ENCODE measurements at regions not wholly inside any gene's neighbourhood (a gene's known extent, or its start where the extent isn't known, plus 50 kb on each side); places are given as distances from the start of the nearest gene placed in this dataset.
A peak's percentile ranks its signal among the peaks of the same experiment; 100 is the strongest.

DNA sequence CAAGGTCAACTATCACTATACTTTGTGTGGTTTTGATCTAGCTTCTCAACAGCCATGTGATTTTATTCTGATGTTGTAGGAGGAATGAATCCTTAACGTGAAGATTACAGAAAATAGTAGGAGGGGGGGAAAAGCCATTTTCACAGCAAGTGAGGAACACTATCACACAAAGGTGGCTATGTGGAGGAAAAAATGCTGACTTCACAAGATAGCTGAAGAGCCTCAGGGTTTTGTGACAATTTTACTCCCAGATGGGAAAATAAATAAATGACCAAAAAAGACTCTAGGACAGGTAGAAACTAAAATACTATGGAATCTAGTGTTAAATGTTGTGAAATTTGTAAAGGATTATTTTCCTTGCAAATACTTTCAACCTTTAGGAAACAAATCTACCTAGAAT lies 281.0 kb downstream of the ADRA2A start:
- no peak for DNase-seq

DNA sequence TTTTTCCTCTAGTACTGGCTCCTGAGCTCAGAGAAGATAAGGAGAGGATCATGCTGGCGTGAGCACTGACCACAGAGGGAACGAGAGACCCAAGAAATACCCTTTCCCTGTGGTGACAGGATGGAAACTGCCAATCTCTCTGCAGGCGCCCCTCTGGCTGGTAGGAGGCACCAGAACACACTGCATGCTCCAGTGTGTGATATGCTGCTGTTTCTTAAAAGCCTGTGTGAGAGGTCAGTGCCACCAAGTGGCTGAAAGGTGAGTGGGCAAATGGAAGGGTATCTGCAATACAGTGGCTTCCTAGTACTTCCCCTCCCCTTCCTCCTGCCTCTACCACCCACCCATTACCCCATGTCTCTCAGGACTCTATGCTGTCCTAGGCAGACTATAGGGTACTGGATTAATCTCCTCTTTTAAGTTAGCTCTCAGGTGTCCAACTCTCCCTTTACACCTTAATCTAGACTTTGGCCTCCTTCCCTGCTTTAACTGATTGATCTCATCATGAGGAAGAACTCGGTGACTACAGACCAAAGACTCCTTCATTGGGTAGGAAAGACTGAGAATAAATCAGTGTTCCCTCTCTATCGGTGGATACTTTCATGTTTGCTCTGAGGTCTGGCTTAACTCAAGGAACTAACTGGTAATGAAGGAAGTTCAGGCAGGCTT lies 283.6 kb downstream of the ADRA2A start:
- DNase-seq: peak in 1 of 2 donors; percentile 1

DNA sequence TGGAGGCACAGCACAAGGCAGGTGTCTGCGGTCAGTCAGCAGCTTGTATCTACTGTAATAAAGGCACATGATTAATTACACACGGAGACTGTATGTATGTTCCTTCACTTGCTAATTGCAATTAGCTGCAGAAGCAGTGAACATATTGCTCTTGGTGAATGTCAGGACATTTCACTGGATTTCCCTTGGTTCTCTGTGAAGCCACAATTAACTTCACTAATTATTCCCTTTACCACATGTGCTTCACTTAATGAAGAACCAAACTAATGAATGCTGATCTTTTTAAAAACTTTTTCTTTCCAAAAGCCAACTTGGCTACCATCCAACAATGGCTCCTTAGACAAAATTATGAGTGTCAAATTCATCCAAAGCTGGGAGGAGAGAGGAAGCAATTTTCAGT lies 290.7 kb downstream of the ADRA2A start:
- DNase-seq: no peak

DNA sequence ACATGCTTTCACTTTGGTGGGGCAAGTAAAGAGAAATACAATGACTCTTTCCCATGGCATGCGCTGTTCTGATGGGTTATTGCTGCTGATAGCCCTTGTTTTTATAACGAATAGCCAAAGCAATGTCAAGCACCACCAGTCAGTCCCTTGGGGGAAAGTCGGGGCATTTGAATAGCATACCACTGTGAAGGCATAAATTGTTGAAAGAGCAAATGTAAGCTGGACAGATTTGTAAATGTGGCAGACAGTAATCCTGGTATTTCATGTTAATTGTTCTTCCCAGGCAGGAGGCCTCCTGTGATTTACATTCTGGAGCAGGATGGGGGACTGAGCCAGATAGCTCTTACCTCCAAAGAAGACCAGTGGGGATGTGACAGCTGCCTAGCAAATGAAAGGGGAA lies 293.3 kb downstream of the ADRA2A start:
- DNase-seq: no peak

DNA sequence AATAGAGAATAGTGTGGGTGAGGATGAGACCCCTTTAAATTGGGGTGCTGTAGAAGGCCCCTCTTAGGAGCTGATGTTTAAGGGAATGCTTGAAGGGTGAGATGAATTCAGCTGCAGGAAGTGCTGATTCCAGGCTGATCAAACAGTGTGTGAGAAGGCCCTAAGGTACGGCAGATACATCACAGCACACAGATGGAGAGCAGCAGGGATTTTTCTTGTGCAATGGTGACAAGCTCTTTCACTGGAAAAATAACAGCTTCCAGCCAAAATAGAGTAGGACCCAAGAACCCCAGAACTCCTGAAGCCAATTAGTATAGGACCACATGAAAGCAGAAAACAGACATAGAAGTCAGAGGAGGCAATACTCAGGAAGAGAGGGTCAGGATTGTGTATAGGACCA lies 296.9 kb downstream of the ADRA2A start:
- no peak for DNase-seq

DNA sequence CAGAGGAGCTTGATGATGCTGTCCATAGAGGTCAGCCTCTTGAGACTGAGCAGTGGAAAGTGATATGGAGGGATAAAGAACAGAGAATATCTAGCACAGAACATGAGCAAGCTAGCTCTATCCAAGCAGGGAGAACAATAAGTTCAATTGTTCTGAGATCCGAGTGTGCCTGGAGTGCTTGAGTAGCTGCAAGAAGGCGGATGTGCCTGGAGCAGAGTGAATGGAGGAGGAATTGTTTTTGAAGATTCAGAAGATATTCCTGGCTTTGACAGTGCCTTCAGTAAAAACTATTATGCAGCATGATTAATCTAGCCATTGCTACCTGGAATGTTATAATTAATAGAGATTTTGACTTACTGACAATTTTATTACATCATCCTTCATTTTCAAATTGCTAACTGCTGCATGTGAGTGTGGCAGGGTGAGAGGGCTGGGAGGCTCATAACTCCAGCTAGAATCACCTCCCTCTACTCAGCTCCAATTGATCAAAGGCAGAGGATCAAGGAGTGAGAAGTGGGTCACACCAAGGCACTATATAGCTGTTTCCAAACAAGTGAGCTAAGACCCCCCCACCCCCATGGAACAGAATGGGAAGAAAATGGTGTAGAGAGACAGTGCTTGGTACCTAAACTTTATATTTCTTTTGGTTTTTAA lies 302.8 kb downstream of the ADRA2A start:
- no peak for DNase-seq

DNA sequence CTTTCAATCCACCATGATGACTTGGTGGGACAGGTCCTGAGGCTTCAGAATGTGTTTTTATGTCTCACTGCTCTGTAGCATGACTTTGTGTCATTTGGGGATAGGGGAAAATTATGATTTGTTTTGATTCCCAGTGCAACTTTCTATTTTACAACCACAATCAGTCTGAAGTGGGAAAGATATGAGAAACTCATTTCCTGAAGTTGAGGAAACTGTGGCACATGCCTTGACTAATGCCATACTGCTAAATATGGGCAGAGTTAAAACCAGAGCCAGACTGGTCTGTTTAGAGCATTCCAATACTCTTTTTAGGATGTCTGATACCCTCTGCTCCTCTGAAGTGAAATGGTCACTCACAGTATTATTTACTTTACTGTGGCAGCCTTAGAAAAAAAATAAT lies 307.7 kb downstream of the ADRA2A start:
- no peak for DNase-seq

DNA sequence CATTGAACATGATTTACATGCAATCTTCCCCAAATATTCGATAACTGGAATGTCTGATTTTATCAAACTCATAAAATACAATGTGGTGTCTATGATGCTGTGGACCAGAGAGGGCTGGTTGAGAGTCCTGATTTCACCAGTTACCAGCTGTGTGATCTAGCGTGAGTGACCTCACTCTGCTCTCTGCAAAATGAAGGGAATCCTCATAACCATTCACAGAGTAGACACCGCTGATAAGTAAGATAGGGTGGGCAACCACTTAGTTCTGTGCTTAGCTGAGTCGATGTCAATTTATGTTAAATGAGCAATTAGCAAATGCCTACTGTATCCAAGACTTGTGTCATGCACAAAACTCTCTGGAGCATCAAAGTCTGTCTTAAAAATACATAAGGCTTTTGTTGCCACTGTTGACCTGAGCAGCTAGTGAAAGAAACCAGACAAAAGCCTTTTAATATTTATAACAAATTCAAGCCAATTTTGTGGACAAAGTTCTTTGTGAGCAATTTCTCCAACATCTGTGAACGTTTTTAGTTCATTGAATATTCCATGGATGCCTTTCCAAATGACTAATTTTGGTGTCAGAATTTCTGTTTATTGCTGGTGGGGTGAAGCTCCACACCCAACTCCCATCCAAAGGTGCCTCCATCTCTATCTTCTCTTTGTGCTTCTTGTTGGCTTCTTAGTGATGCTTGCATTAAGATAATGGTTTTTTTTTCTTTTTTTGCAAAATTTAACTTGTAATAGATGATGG lies 314.2 kb downstream of the ADRA2A start:
- no peak for DNase-seq

DNA sequence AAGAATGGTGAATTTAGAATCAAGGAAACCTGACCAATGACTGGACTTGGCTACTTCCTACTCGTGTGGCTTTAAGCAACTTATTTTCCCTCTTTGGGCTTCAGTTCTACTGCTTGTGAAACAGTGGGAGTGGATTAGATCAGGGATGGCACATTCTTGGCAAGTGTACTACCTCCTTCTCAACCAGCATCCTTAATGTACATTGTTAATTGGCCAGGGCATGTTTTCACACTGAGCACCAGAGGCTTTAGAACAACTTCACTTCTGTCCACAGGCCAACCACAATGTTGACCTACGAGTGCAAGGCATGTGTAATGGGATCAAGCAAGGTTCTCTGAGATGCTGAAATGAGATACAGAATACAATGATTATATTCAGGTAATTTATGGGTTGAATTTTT lies 315.3 kb downstream of the ADRA2A start:
- no peak for DNase-seq

DNA sequence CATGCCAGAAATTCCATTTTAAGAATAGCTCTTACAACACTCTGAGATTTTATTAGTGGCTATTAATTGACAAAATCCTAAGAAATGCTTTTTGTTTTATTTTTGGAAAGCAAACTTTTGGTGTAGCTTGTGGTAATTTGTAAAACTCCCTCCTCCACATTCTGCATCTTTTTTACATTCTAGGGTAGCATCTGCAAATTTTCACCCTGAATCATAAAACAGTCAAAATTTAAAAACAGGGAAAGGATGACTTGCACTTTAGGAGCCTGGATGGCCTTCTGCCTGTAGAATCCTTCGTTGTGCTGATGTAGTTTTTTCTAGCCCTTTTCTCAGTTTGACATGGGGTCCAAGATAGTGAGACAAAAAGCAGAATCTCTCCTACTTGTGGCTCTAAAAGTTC lies 316.1 kb downstream of the ADRA2A start:
- DNase-seq: no peak

DNA sequence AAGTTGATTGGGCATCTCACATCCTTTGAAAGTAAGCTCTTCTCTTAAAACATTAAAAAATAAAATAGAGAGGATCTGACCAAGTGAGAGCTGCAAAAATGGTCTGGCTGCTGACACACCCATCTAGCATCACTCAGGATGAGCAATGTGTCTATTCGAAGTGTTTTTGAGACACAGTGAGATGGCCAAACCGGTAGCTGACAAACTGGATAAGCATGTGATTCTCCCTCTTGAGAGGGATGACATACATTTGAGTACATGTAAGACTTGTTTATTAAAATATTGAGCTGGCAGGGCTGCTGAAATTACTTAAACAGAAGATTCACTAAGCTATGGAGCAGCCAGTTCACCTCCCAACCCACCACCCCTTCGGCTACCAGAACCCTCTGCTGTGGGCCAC lies 333.9 kb downstream of the ADRA2A start:
- DNase-seq: no peak

DNA sequence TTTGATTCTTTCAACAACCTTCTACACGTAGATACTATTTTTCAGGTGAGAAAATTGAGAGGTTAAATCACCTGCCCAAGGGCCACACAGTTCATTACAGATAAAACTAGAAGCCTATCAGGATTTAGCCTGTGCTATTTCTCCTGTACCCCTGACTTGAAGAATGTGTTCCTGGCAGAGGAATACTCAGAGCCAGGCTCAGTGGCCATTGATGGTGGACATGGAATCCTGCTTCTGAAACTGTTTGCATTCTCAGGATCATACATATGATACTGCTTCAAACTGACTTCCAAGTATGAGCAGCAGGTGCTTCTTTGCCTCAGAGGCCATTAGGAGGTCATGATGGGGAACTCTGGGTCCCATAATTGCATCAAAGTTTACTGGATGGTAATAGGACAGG lies 348.6 kb downstream of the ADRA2A start:
- DNase-seq: no peak

DNA sequence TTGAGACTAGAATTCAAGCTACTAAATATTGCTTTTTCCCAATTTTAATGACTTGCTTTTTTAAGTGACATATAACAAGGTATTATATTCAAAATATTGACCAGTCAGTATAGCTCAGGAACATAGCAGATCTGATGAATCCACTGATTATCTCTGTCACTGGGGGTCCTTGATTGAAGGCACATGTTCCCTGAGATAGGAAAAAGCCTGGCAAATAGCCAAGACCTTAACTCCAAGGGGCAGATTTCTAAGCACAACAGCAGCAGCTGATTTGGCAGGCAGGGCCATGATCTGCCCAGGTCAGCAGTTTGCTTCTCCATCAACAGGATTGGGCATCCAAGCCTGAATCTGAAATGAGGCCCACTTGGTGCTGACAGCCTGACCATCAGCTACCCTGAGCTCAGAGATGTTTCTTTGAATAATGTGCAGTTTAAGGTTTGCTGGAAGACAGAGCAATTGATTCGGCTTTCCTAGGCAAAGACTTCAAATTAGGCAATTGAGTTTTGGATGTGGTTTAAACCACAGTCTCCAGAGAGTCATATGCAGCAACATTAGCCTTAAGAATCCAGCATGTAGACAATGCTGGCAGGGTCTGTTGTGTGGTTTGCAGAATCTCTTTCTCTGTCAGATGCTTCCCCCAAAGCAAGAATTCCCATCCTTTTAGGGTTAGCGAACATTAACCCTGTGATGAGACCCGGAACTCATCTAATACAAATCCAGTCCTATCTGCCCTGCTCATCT lies 352.6 kb downstream of the ADRA2A start:
- DNase-seq: no peak

DNA sequence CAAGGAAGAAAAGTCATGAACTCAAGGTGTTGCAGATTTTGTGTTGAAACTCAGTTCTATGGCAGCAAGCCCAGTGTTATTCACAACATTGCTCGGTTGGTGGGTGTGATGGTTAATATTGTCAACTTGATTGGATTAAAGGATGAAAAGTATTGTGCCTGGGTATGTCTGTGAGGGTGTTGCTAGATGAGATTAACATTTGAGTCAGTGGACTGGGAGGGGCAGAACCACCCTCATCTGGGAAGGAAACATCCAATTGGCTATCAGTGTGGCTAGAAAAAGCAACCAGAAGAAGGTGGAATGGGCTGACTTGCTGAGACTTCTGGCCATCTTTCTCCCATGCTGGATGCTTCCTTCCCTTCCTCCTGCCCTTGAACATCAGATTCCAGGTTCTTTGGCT lies 353.2 kb downstream of the ADRA2A start:
- no peak for DNase-seq

DNA sequence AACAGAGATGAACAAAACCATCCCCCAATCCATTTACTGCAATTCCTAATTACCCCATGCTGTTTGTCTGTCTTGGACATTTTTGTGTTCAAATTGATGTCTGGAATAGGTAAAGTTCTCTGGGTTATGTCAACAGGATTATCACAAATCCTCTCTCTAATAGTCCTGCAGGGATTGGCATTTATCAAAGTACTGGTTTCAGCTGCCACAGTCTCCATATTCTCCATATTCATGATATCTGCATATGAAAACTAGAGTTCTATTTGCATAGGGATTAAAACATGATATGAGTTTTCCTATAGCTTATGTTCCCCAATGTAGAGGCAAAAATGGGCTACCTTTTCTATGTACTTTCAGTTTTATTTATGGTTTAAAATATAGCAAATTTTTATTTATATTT lies 355.8 kb downstream of the ADRA2A start:
- DNase-seq: no peak

DNA sequence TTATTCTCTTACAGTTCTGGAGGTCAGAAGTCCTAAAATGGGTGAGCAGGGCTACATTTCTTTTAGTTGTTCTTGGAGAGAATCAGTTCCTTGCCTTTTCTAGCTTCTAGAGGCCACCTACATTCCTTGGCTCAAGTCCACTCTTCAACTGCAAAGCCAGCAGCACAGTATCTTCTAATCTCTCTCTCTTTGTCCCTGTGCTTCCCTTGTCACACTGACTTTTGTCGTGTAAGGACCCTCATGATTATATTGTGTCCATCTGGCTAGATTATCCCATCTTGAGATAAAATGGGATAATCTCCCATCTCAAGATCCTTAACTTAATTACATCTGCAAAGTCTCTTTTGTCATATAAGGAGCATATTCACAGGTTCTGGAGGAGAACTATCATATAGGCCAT lies 359.0 kb downstream of the ADRA2A start:
- no peak for DNase-seq

DNA sequence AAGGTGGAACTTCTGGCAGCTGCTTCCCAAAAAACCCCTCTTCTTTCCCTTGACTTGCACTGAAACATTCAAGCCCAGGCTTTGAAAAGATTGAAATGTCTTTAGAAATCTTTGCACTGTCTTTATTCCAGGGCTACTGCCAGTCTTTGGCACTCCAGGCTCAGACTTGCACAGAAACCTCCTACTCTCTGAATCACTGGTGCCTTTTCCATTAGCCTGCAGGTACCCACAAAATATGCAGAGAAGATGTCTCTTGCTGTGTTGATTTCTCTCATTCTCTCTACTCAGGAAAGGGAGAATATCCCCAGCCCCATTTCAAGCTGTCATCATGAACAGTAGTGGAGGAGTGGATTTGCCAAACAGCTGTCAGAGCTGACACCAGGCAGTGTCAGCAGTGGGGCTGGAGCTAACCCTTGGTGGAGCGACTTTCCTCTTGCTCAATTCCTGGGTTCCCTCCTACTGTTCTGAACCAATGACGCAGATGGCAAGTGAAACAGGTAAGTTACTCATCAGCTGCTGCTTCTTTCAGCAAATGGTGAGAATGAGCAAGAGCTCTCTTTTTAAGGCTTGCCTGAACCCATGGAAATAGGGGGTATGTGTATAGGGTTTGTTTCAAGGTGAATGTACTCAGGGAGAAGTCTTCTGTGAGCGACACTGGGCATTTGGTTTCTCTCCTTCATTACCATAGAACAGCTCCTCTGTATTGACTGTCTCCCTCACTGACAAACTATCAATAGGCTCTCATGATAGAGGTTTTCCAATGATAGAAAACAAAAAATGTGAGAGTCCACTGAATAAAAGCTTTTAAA lies 362.4 kb downstream of the ADRA2A start:
- no peak for DNase-seq

DNA sequence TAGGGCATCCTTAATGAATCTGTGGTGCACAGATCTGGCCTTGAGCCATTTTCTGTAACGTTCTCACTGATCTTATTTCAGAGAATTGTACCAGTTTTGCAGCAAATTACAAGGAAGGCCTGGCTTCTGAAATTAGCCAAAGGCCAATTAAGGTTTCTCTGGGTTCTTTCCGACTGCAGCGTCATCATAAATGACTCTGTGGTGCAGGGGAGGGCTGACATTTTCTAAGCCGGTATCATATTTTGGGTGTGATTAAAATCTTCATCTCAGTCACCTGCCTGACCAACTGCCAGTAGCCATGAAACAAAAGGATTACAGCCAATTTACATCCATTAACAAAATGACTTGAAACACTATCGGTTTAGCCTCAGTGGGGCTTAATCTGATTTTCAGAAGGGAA lies 363.7 kb downstream of the ADRA2A start:
- no peak for DNase-seq

DNA sequence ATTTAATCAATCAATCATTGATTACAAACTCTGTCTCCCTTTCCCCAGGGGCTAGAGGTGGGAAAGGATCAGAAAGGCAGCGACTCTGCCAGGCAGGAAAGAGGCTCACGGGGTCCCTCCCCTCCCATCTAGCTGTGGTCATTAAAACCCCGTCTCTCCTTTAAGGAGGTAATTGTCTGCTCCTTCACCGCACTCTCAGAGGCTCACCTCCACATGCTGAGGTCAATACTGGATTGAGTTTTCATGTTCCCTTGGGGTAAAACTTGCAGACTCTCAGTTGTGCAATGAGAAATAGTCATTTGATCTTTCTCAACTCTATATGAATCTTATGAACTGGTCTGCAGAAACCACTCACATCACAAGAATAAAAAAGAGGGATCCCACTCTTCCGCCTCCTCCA lies 368.8 kb downstream of the ADRA2A start:
- no peak for DNase-seq

DNA sequence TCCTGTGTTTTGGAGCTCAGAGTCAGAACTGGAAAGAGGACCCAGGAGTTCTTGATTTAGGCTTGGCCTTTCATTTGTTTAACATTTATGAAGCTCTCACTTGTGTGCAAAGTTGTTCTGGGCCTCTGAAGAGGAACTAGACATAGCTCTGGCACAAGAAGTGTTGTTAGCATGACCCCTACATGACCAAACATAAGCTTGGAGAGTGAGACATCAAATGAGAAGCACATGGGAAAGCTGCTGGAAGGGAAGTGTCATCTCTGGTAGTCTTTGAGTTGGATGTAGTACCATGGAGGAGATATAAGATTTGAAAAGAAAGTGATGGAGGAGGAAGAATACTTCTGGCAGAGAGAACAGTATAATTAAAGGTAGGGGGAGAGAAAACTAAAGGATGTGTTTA lies 370.1 kb downstream of the ADRA2A start:
- DNase-seq: no peak

DNA sequence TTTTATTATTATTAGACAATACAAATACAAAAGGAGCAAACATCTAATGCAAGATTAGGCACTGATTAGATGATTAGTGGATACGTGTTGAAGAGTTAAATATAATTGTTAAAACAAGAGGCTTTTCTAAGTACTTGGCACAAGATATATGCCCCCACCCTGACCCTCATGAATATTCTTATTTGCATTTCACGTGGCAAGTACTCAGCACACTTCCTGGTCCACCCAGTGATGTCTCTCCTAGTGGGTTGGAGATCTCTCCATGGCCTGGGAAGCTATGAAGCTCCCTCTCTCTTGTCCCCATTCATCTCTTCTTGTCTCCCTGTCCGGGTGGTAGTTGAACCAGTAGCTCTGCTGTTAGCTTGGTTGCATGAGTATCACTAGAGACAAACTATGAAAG lies 375.3 kb downstream of the ADRA2A start:
- DNase-seq: no peak

DNA sequence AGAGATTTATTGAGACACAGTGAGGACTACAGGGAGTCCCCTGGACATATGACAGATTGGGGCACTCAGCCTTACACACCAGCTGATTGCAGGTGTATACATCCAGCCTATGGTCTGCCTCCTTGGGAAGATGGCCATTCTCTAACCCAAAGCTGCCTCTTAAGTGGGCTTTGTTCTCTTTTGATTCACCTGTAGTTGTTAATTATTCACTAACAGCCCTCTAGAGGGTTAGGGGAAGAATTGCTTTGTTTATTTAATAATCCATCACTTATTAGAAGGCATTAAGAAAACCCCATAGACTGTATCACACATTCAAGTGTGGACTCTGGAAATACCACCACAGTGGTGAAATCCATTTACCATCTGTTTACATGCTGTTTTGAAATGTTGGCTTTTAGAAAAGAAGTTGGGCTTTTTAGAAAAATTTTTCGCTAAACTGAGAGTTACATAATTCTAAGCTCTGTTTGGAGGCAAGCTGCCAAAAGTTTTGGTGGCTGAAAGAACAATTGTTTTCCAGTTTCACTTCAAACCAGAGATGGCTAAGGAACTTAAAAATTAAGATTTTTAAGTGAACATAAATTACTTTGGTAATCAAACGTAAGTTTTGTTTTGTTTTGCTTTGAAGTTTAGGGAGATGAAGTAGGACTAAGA lies 379.1 kb downstream of the ADRA2A start:
- no peak for DNase-seq
